Mesothelial cell of epicardium (in vitro differentiated cells): ENCODE measurements at regions not wholly inside any gene's neighbourhood (a gene's known extent, or its start where the extent isn't known, plus 50 kb on each side); places are given as distances from the start of the nearest gene placed in this dataset.
A peak's percentile ranks its signal among the peaks of the same experiment; 100 is the strongest.

Source experiments
- DNase-seq, 2 experiments: peaks; one replicate each; pipeline ENCODE4 v3.0.0; 2021; ENCODE audit warnings: low spot score in 2 of 2; ENCODE audit not compliant: unreplicated experiment in 2 of 2
- H3K27ac Mint-ChIP-seq: 2 replicates; pipeline ENCODE4 v1.8.0; 2021; ENCODE audit warnings: mixed read lengths
- H3K27me3 Mint-ChIP-seq: 2 replicates; pipeline ENCODE4 v1.8.0; 2021; ENCODE audit warnings: low read depth, mixed read lengths
- H3K36me3 Mint-ChIP-seq: 2 replicates; pipeline ENCODE4 v1.8.0; 2021; ENCODE audit warnings: mixed read lengths
- H3K4me1 Mint-ChIP-seq: 2 replicates; pipeline ENCODE4 v1.8.0; 2021; ENCODE audit warnings: mixed read lengths
- H3K4me3 Mint-ChIP-seq: 2 replicates; pipeline ENCODE4 v1.8.0; 2021; ENCODE audit warnings: mild to moderate bottlenecking, moderate library complexity, mixed read lengths
- H3K9me3 Mint-ChIP-seq: 2 replicates; pipeline ENCODE4 v1.8.0; 2021; ENCODE audit warnings: mixed read lengths
- CTCF ChIP-seq: fragments of 200-600 bp; sonication (generic); IDR thresholded peaks from one replicate; pipeline ENCODE4 v1.5.0; 2021; ENCODE audit warnings: antibody characterized with exemption; ENCODE audit not compliant: unreplicated experiment

- Mint-ChIP-seq H3K4me1 (peaks cover 14% of the 10 kb centered on the region), H3K36me3 (no peaks in the 10 kb centered on the region), H3K27me3 (no peaks in the 10 kb centered on the region), H3K9me3 (no peaks in the 10 kb centered on the region), H3K27ac (peak overlapping the region; percentile 89), H3K4me3 (no peak overlapping the region)
- no peak for DNase-seq
- no peak for TF ChIP-seq CTCF
Observed at GRCh38 chr13:56907766-56908165, 233.0 kb upstream of the PRR20A start.

GRCh38 chr13:56909896-56910600 is 230.7 kb upstream of the PRR20A start:
- Mint-ChIP-seq H3K4me3 (no peak overlapping the region), H3K27me3 (no peaks in the 10 kb centered on the region), H3K9me3 (no peaks in the 10 kb centered on the region), H3K27ac (no peak overlapping the region), H3K36me3 (no peaks in the 10 kb centered on the region), H3K4me1 (peaks cover 14% of the 10 kb centered on the region)
- DNase-seq: no peak
- no peak for TF ChIP-seq CTCF

GRCh38 chr13:56917966-56918365 is 222.8 kb upstream of the PRR20A start:
- DNase-seq: no peak
- H3K27me3 Mint-ChIP-seq: no peaks in the 10 kb centered on the region
- H3K4me3 Mint-ChIP-seq: no peak overlapping the region
- H3K36me3 Mint-ChIP-seq: no peaks in the 10 kb centered on the region
- no peak overlapping the region for H3K27ac Mint-ChIP-seq
- no peaks in the 10 kb centered on the region for H3K4me1 Mint-ChIP-seq
- TF ChIP-seq CTCF: no peak
- H3K9me3 Mint-ChIP-seq: no peaks in the 10 kb centered on the region

GRCh38 chr13:56923626-56924140 is 217.0 kb upstream of the PRR20A start:
- no peak for DNase-seq
- no peak overlapping the region for H3K27ac Mint-ChIP-seq
- no peaks in the 10 kb centered on the region for H3K9me3 Mint-ChIP-seq
- H3K27me3 Mint-ChIP-seq: no peaks in the 10 kb centered on the region
- no peaks in the 10 kb centered on the region for H3K4me1 Mint-ChIP-seq
- H3K36me3 Mint-ChIP-seq: no peaks in the 10 kb centered on the region
- no peak overlapping the region for H3K4me3 Mint-ChIP-seq
- no peak for TF ChIP-seq CTCF

GRCh38 chr13:56924401-56924800 is 216.3 kb upstream of the PRR20A start:
- H3K4me1 Mint-ChIP-seq: no peaks in the 10 kb centered on the region
- no peaks in the 10 kb centered on the region for H3K9me3 Mint-ChIP-seq
- no peak overlapping the region for H3K4me3 Mint-ChIP-seq
- H3K27me3 Mint-ChIP-seq: no peaks in the 10 kb centered on the region
- H3K27ac Mint-ChIP-seq: no peak overlapping the region
- H3K36me3 Mint-ChIP-seq: no peaks in the 10 kb centered on the region
- no peak for TF ChIP-seq CTCF
- no peak for DNase-seq
